ENCODE measurements at regions not wholly inside any gene's neighbourhood (a gene's known extent, or its start where the extent isn't known, plus 50 kb on each side); places are given as distances from the start of the nearest gene placed in this dataset.

GRCh38 chr14:89040460-89041256 is 216.2 kb downstream of the TTC8 start:
- peak overlapping the region; percentile 53 to 57 for H3K4me3 ChIP-seq (ENCODE audit: low read depth in 1 of 2, low read length in 2 of 2)
- peaks cover 0 to 6% of the 10 kb centered on the region in 2 donors for H3K36me3 ChIP-seq (ENCODE audit: control insufficient read depth in 1 of 2, insufficient read depth in 2 of 2, low read length in 2 of 2)
- peaks cover 0 to 8% of the 10 kb centered on the region in 2 donors for H3K4me1 ChIP-seq (ENCODE audit: control insufficient read depth in 1 of 2, insufficient read depth in 2 of 2, low read length in 2 of 2)

GRCh38 chr14:89041257-89041582 is 216.8 kb downstream of the TTC8 start:
- no peaks in the 10 kb centered on the region for H3K9me3 ChIP-seq (ENCODE audit: control insufficient read depth in 1 of 2, low read length in 2 of 2)
- H3K36me3 ChIP-seq (ENCODE audit: control insufficient read depth in 1 of 2, insufficient read depth in 2 of 2, low read length in 2 of 2), result peaks cover 0 to 6% of the 10 kb centered on the region in 2 donors
- H3K27me3 ChIP-seq (ENCODE audit: low read depth, low read length), result no peaks in the 10 kb centered on the region
- H3K4me3 ChIP-seq (ENCODE audit: low read depth in 1 of 2, low read length in 2 of 2), result peak overlapping the region; percentile 53 to 57
- H3K4me1 ChIP-seq (ENCODE audit: control insufficient read depth in 1 of 2, insufficient read depth in 2 of 2, low read length in 2 of 2), result peaks cover 0 to 8% of the 10 kb centered on the region in 2 donors
- peak overlapping the region; percentile 92 for H3K27ac ChIP-seq (ENCODE audit: low read length)

More at GRCh38 chr14:89040460-89041256, 216.2 kb downstream of the TTC8 start:
- Histone ChIP-seq H3K27ac (ENCODE audit: low read length) (peak overlapping the region; percentile 92), H3K27me3 (ENCODE audit: low read depth, low read length) (no peaks in the 10 kb centered on the region), H3K9me3 (ENCODE audit: control insufficient read depth in 1 of 2, low read length in 2 of 2) (no peaks in the 10 kb centered on the region)

GRCh38 chr14:89042021-89042420 is 217.6 kb downstream of the TTC8 start:
- peaks cover 0 to 8% of the 10 kb centered on the region in 2 donors for H3K4me1 ChIP-seq (ENCODE audit: control insufficient read depth in 1 of 2, insufficient read depth in 2 of 2, low read length in 2 of 2)
- H3K27ac ChIP-seq (ENCODE audit: low read length), result peak overlapping the region; percentile 3
- no peaks in the 10 kb centered on the region for H3K27me3 ChIP-seq (ENCODE audit: low read depth, low read length)
- no peak overlapping the region for H3K4me3 ChIP-seq (ENCODE audit: low read depth in 1 of 2, low read length in 2 of 2)
- no peaks in the 10 kb centered on the region for H3K9me3 ChIP-seq (ENCODE audit: control insufficient read depth in 1 of 2, low read length in 2 of 2)
- peaks cover 0 to 6% of the 10 kb centered on the region in 2 donors for H3K36me3 ChIP-seq (ENCODE audit: control insufficient read depth in 1 of 2, insufficient read depth in 2 of 2, low read length in 2 of 2)

GRCh38 chr14:89053303-89053702 is 228.9 kb downstream of the TTC8 start:
- Histone ChIP-seq H3K9me3 (ENCODE audit: control insufficient read depth in 1 of 2, low read length in 2 of 2) (no peaks in the 10 kb centered on the region), H3K4me3 (ENCODE audit: low read depth in 1 of 2, low read length in 2 of 2) (no peak overlapping the region), H3K27ac (ENCODE audit: low read length) (no peak overlapping the region), H3K27me3 (ENCODE audit: low read depth, low read length) (no peaks in the 10 kb centered on the region), H3K4me1 (ENCODE audit: control insufficient read depth in 1 of 2, insufficient read depth in 2 of 2, low read length in 2 of 2) (no peaks in the 10 kb centered on the region), H3K36me3 (ENCODE audit: control insufficient read depth in 1 of 2, insufficient read depth in 2 of 2, low read length in 2 of 2) (no peaks in the 10 kb centered on the region)

- H3K27ac ChIP-seq (ENCODE audit: low read length), result no peak overlapping the region
- no peak overlapping the region for H3K4me3 ChIP-seq (ENCODE audit: low read depth in 1 of 2, low read length in 2 of 2)
- no peaks in the 10 kb centered on the region for H3K36me3 ChIP-seq (ENCODE audit: control insufficient read depth in 1 of 2, insufficient read depth in 2 of 2, low read length in 2 of 2)
- H3K9me3 ChIP-seq (ENCODE audit: control insufficient read depth in 1 of 2, low read length in 2 of 2), result peaks cover 0 to 2% of the 10 kb centered on the region in 2 donors
- no peaks in the 10 kb centered on the region for H3K27me3 ChIP-seq (ENCODE audit: low read depth, low read length)
- no peaks in the 10 kb centered on the region for H3K4me1 ChIP-seq (ENCODE audit: control insufficient read depth in 1 of 2, insufficient read depth in 2 of 2, low read length in 2 of 2)
Measured at GRCh38 chr14:89056394-89056793, 231.9 kb downstream of the TTC8 start.

GRCh38 chr14:89058697-89059096 is 234.2 kb downstream of the TTC8 start:
- no peak overlapping the region for H3K27ac ChIP-seq (ENCODE audit: low read length)
- H3K9me3 ChIP-seq (ENCODE audit: control insufficient read depth in 1 of 2, low read length in 2 of 2), result peaks cover 0 to 2% of the 10 kb centered on the region in 2 donors
- H3K27me3 ChIP-seq (ENCODE audit: low read depth, low read length), result no peaks in the 10 kb centered on the region
- H3K36me3 ChIP-seq (ENCODE audit: control insufficient read depth in 1 of 2, insufficient read depth in 2 of 2, low read length in 2 of 2), result no peaks in the 10 kb centered on the region
- no peaks in the 10 kb centered on the region for H3K4me1 ChIP-seq (ENCODE audit: control insufficient read depth in 1 of 2, insufficient read depth in 2 of 2, low read length in 2 of 2)
- no peak overlapping the region for H3K4me3 ChIP-seq (ENCODE audit: low read depth in 1 of 2, low read length in 2 of 2)

GRCh38 chr14:89060191-89060590 is 235.7 kb downstream of the TTC8 start:
- Histone ChIP-seq H3K4me1 (ENCODE audit: control insufficient read depth in 1 of 2, insufficient read depth in 2 of 2, low read length in 2 of 2) (no peaks in the 10 kb centered on the region), H3K4me3 (ENCODE audit: low read depth in 1 of 2, low read length in 2 of 2) (no peak overlapping the region), H3K27ac (ENCODE audit: low read length) (no peak overlapping the region), H3K27me3 (ENCODE audit: low read depth, low read length) (no peaks in the 10 kb centered on the region), H3K9me3 (ENCODE audit: control insufficient read depth in 1 of 2, low read length in 2 of 2) (peaks cover 0 to 2% of the 10 kb centered on the region in 2 donors), H3K36me3 (ENCODE audit: control insufficient read depth in 1 of 2, insufficient read depth in 2 of 2, low read length in 2 of 2) (no peaks in the 10 kb centered on the region)

GRCh38 chr14:89061696-89062095 is 237.2 kb downstream of the TTC8 start:
- H3K27ac ChIP-seq (ENCODE audit: low read length), result no peak overlapping the region
- no peak overlapping the region for H3K4me3 ChIP-seq (ENCODE audit: low read depth in 1 of 2, low read length in 2 of 2)
- no peaks in the 10 kb centered on the region for H3K36me3 ChIP-seq (ENCODE audit: control insufficient read depth in 1 of 2, insufficient read depth in 2 of 2, low read length in 2 of 2)
- H3K9me3 ChIP-seq (ENCODE audit: control insufficient read depth in 1 of 2, low read length in 2 of 2), result peaks cover 0 to 2% of the 10 kb centered on the region in 2 donors
- no peaks in the 10 kb centered on the region for H3K27me3 ChIP-seq (ENCODE audit: low read depth, low read length)
- no peaks in the 10 kb centered on the region for H3K4me1 ChIP-seq (ENCODE audit: control insufficient read depth in 1 of 2, insufficient read depth in 2 of 2, low read length in 2 of 2)

- Histone ChIP-seq H3K4me1 (ENCODE audit: control insufficient read depth in 1 of 2, insufficient read depth in 2 of 2, low read length in 2 of 2) (no peaks in the 10 kb centered on the region), H3K27me3 (ENCODE audit: low read depth, low read length) (no peaks in the 10 kb centered on the region), H3K27ac (ENCODE audit: low read length) (no peak overlapping the region), H3K4me3 (ENCODE audit: low read depth in 1 of 2, low read length in 2 of 2) (no peak overlapping the region), H3K36me3 (ENCODE audit: control insufficient read depth in 1 of 2, insufficient read depth in 2 of 2, low read length in 2 of 2) (no peaks in the 10 kb centered on the region), H3K9me3 (ENCODE audit: control insufficient read depth in 1 of 2, low read length in 2 of 2) (no peaks in the 10 kb centered on the region)
Measured at GRCh38 chr14:89065879-89066278, 241.4 kb downstream of the TTC8 start.

- Histone ChIP-seq H3K27ac (ENCODE audit: low read length) (no peak overlapping the region), H3K4me3 (ENCODE audit: low read depth in 1 of 2, low read length in 2 of 2) (no peak overlapping the region), H3K9me3 (ENCODE audit: control insufficient read depth in 1 of 2, low read length in 2 of 2) (no peaks in the 10 kb centered on the region), H3K27me3 (ENCODE audit: low read depth, low read length) (no peaks in the 10 kb centered on the region), H3K36me3 (ENCODE audit: control insufficient read depth in 1 of 2, insufficient read depth in 2 of 2, low read length in 2 of 2) (no peaks in the 10 kb centered on the region), H3K4me1 (ENCODE audit: control insufficient read depth in 1 of 2, insufficient read depth in 2 of 2, low read length in 2 of 2) (no peaks in the 10 kb centered on the region)
Measured at GRCh38 chr14:89067293-89067972, 243.0 kb downstream of the TTC8 start.

- H3K27me3 ChIP-seq (ENCODE audit: low read depth, low read length), result no peaks in the 10 kb centered on the region
- H3K27ac ChIP-seq (ENCODE audit: low read length), result no peak overlapping the region
- H3K9me3 ChIP-seq (ENCODE audit: control insufficient read depth in 1 of 2, low read length in 2 of 2), result no peaks in the 10 kb centered on the region
- H3K4me3 ChIP-seq (ENCODE audit: low read depth in 1 of 2, low read length in 2 of 2), result no peak overlapping the region
- no peaks in the 10 kb centered on the region for H3K36me3 ChIP-seq (ENCODE audit: control insufficient read depth in 1 of 2, insufficient read depth in 2 of 2, low read length in 2 of 2)
- no peaks in the 10 kb centered on the region for H3K4me1 ChIP-seq (ENCODE audit: control insufficient read depth in 1 of 2, insufficient read depth in 2 of 2, low read length in 2 of 2)
Measured at GRCh38 chr14:89078021-89078795, 253.8 kb downstream of the TTC8 start.
